HG02870 (cell line): ENCODE measurements at regions not wholly inside any gene's neighbourhood (a gene's known extent, or its start where the extent isn't known, plus 50 kb on each side); places are given as distances from the start of the nearest gene placed in this dataset.
"Not testable (repeated sequence)": the region's sequence is repeated elsewhere in the genome, so short reads cannot be mapped to it uniquely, and the experiment has no call there.

ENCODE experiments used
- ATAC-seq: cut with Tn5 transposase; IDR thresholded peaks from one replicate; pipeline ENCODE4 v1.9.1; 2021; ENCODE audit warnings: mild to moderate bottlenecking, moderate library complexity; ENCODE audit not compliant: unreplicated experiment

GRCh38 chr15:98263787-98264186 is 303.3 kb downstream of the ARRDC4 start:
- ATAC-seq = no peak

GRCh38 chr15:98266295-98266694 is 305.8 kb downstream of the ARRDC4 start:
- no peak for ATAC-seq

- no peak for ATAC-seq
These were observed 307.7 kb downstream of the ARRDC4 start for GRCh38 chr15:98268163-98268562.

GRCh38 chr15:98272625-98273024 is 312.1 kb downstream of the ARRDC4 start:
- ATAC-seq = no peak

GRCh38 chr15:98276018-98276417 is 315.5 kb downstream of the ARRDC4 start:
- no peak for ATAC-seq

GRCh38 chr15:98277602-98278001 is 317.1 kb downstream of the ARRDC4 start:
- no peak for ATAC-seq

GRCh38 chr15:98280284-98280975 is 319.9 kb downstream of the ARRDC4 start:
- ATAC-seq = no peak

- ATAC-seq = no peak
These were observed 320.6 kb downstream of the ARRDC4 start for GRCh38 chr15:98281130-98281529.

GRCh38 chr15:98282656-98283332 is 322.3 kb downstream of the ARRDC4 start:
- no peak for ATAC-seq

- ATAC-seq = no peak
These were observed 325.7 kb downstream of the ARRDC4 start for GRCh38 chr15:98286200-98286599.

- ATAC-seq = no peak
These were observed 326.3 kb downstream of the ARRDC4 start for GRCh38 chr15:98286831-98287230.

GRCh38 chr15:98288091-98288590 is 327.6 kb downstream of the ARRDC4 start:
- no peak for ATAC-seq

- no peak for ATAC-seq
These were observed 329.2 kb downstream of the ARRDC4 start for GRCh38 chr15:98289747-98290146.

GRCh38 chr15:98292442-98293240 is 332.1 kb downstream of the ARRDC4 start:
- peak; percentile 68 for ATAC-seq

- ATAC-seq = no peak
These were observed 333.6 kb downstream of the ARRDC4 start for GRCh38 chr15:98294126-98294525.

- not testable (repeated sequence) for ATAC-seq
These were observed 334.7 kb downstream of the ARRDC4 start for GRCh38 chr15:98295101-98295759.

- no peak for ATAC-seq
These were observed 336.1 kb downstream of the ARRDC4 start for GRCh38 chr15:98296653-98297052.

GRCh38 chr15:98304371-98304770 is 343.9 kb downstream of the ARRDC4 start:
- no peak for ATAC-seq

GRCh38 chr15:98308117-98308516 is 340.2 kb upstream of the IGF1R start:
- ATAC-seq = no peak

- ATAC-seq = peak; percentile 83
These were observed 336.7 kb upstream of the IGF1R start for GRCh38 chr15:98311566-98312188.

- no peak for ATAC-seq
These were observed 335.4 kb upstream of the IGF1R start for GRCh38 chr15:98312913-98313312.
